GM19467 (cell line): ENCODE measurements at regions not wholly inside any gene's neighbourhood (a gene's known extent, or its start where the extent isn't known, plus 50 kb on each side); places are given as distances from the start of the nearest gene placed in this dataset.
"Not testable (repeated sequence)": the region's sequence is repeated elsewhere in the genome, so short reads cannot be mapped to it uniquely, and the experiment has no call there.

ENCODE experiments used
- ATAC-seq: cut with Tn5 transposase; IDR thresholded peaks from one replicate; pipeline ENCODE4 v1.9.1; 2021; ENCODE audit warnings: mild to moderate bottlenecking, moderate library complexity; ENCODE audit not compliant: unreplicated experiment

- no peak for ATAC-seq
Measured at GRCh38 chr2:53543083-53543482, 224.5 kb upstream of the CHAC2 start.

- no peak for ATAC-seq
Measured at GRCh38 chr2:53536583-53537361, 230.8 kb upstream of the CHAC2 start.

GRCh38 chr2:53535234-53535840, 232.3 kb upstream of the CHAC2 start:
- ATAC-seq = no peak

- no peak for ATAC-seq
Measured at GRCh38 chr2:53530126-53530525, 237.5 kb upstream of the CHAC2 start.

- no peak for ATAC-seq
Measured at GRCh38 chr2:53527056-53527455, 240.5 kb upstream of the CHAC2 start.

- no peak for ATAC-seq
Measured at GRCh38 chr2:53519918-53520841, 247.4 kb upstream of the CHAC2 start.

GRCh38 chr2:53517406-53517805, 250.2 kb upstream of the CHAC2 start:
- ATAC-seq = no peak

GRCh38 chr2:53516650-53517049, 251.0 kb upstream of the CHAC2 start:
- ATAC-seq = no peak

- ATAC-seq = no peak
Measured at GRCh38 chr2:53515435-53516332, 251.9 kb upstream of the CHAC2 start.

GRCh38 chr2:53513167-53513666, 254.4 kb upstream of the CHAC2 start:
- ATAC-seq = no peak

- no peak for ATAC-seq
Measured at GRCh38 chr2:53512071-53512826, 255.4 kb upstream of the CHAC2 start.

GRCh38 chr2:53511549-53511948, 256.1 kb upstream of the CHAC2 start:
- no peak for ATAC-seq

- no peak for ATAC-seq
Measured at GRCh38 chr2:53510401-53510800, 257.2 kb upstream of the CHAC2 start.

- no peak for ATAC-seq
Measured at GRCh38 chr2:53509831-53510388, 257.7 kb upstream of the CHAC2 start.

- ATAC-seq = no peak
Measured at GRCh38 chr2:53508667-53509066, 258.9 kb upstream of the CHAC2 start.

GRCh38 chr2:53507070-53507469, 260.5 kb upstream of the CHAC2 start:
- ATAC-seq = not testable (repeated sequence)

GRCh38 chr2:53505826-53506225, 261.8 kb upstream of the CHAC2 start:
- ATAC-seq = no peak

- ATAC-seq = no peak
Measured at GRCh38 chr2:53504507-53504906, 263.1 kb upstream of the CHAC2 start.

- ATAC-seq = no peak
Measured at GRCh38 chr2:53500181-53500580, 267.4 kb upstream of the CHAC2 start.
